GM04504 (cell line): ENCODE measurements at regions not wholly inside any gene's neighbourhood (a gene's known extent, or its start where the extent isn't known, plus 50 kb on each side); places are given as distances from the start of the nearest gene placed in this dataset.
"Not testable (repeated sequence)": the region's sequence is repeated elsewhere in the genome, so short reads cannot be mapped to it uniquely, and the experiment has no call there.

Experiments
- DNase-seq: peaks from one replicate; pipeline ENCODE4 v3.0.0-alpha.2; 2012; ENCODE audit warnings: low read depth

DNA sequence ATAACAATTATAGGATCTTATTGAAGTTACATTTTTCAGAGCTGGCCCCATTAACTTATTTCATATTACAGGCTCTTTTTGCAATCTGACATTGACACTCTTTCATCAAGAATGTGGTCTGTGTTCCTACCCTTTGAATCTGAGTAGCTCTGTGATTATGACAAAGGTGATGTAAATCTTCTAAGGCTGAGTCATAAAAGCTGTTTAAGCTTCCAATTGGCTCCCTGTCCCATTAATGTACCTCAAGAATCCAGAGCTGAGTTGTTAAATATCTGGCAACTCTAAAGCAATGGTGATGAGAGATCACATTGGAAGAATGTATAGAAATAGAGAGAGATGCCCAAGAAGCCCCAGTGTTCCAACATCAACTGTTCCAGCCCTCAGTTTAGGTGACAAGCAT, 178.5 kb upstream of the DEPDC1 start:
- no peak for DNase-seq

DNA sequence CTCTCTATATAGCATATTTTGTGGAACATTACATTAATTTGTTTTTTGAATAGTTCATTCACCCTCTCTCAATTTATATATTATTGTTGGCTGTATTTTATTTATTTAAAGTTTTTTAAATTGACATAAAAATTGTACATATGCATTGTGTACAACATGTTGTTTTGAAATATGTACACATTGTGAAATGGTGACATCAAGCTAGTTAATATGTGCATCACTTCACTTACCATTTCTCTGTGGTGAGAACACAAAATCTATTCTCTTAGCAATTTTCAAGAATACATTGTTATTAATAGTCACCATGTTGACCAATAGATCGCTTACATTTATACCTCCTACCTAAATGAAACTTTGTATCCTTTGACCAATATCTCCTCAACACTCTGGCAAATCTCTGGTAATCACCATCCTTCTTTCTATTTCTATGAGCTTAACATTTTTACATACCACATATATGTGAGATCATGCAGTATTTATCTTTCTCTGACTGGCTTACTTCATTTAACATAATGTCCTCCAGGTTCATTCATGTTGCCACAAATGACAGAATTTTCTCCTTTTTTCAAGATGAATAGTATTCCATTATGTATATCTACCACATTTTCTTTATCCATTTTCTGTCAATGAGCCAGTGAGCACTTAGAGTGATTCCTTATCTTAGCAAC, 180.9 kb upstream of the DEPDC1 start:
- DNase-seq: no peak

DNA sequence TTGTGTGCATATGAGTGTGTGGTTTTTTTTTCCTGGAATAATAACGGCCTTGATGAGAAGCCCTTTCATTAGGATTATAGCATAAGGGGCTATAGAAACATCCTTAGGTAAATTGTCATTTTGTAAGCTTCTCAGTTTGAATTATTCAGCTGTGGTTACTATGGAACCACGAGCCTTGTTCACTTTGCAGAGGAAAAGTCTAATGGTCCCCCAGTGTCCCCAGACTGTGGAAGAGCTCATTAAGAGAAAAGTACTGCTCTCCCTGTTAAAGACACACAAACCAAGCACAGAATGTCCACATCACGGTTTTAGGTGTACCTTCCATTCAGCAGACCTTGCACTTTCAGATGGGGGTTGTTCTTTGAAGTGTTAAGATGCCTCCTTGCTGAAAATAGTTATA, 199.3 kb upstream of the DEPDC1 start:
- no peak for DNase-seq

DNA sequence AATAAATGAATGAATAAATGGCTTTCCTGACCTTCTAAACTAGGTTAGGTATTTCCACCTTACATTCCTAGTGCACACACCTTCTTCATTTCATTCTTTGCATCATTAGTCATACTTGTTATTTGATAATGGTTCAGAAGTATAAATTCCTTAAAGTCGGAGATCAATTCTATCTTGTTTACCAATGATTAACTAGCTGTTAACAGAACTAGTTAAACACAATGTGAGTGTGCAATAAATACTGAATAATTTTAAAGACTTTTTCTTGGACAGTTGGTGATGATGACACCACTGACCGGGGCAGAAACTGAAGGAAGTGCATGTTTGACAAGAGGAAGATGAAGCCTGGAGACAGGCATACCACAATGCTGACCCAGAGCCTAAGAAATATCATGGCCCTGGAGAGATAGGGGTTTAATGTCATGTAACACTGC, 207.1 kb upstream of the DEPDC1 start:
- DNase-seq: no peak

DNA sequence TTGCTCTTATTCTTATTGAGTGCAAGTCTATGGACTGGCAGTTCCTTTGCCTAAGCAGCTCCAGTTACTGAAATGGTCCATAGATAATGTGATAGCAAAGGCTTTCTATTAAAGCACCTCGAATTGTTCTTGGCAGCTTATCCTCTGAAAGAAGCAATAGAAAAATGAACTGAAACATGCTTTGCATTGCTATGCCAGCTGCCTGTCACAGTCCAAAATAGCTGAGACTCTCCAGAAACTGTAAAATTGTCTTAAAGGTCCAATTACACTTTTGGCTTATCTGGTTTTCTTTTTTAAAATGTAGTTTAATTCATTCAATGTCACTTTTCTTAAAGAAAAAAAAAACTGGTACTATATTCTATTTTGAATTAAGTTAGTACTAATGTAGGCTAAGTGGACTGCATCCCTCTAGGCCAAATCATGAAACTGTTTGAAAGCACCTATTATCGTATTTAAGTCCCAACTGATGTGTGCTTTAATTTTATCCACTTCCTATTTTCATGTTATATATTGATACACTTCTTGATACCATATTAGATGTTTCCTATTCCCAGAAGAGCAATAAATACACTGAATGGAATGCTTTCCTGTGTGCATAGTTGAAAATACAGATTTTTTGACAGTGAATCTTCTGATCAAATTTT, 208.0 kb upstream of the DEPDC1 start:
- DNase-seq: no peak

DNA sequence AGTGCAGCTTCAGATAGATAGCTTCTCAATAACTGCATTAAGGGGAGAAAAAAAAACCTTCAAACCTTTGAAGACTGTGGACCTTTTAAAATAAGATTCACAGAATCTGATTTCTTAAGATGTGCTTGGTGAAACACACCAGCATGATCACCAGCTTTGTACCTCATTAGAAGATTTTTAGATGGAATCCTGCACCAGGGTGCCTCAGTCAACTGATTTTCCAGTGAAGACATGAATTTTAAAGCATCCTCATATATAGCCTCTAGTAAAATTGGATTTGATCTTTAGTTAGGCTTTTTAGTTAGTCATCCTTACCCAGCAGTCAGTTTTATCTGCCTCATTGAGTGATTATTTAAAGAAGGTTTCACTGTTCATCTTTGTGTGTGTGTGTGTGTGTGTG, 208.6 kb upstream of the DEPDC1 start:
- no peak for DNase-seq

DNA sequence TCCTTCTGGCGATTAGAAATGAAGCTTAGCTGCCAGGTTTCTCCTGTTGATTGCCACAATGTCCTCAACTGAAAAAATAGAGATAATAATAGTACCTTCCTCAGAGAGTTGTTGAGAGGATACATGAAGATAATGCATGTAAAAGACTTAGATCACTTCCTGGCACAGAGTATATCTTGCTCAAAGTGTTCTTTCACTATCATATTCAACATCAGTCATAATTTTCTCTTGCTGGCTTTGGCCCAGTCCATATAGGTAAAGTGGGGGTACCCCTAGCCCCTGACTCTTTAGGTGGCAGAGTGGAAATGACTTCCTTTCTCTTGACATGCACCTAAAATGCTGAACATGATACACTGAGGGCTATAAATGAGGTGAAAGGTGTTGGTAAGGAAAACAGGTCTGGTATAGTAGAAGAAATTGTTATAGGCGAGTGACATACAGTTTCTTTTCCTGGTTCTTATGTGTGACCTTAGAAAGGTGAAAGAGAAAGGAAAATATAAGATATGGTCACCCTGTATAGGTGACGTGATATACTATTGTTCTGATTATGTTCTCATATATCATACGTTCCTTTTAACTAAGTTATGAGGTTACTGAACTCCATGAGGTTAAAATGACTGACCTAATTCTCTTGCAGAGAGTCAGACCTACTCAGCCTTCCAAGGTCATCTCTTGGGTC, 209.9 kb upstream of the DEPDC1 start:
- DNase-seq: no peak

DNA sequence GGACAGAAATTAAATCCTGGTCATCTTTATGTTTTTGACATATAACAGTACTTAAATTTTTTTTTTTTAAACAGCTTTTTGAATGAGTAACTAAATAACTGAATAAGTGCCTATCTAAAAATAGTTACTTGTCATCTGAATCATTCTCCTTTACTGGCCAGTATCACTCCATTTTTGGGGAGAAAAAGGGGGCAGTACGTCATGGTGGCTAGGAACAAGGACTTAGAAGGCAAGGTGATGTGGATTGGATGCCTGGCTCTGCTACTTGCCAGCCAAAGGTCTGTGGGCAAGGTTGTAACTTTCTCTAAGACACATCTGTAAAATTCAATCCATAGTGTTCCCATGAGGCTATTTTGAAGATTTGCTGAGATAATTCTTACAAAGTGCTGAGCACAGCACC, 220.4 kb upstream of the DEPDC1 start:
- DNase-seq: no peak

DNA sequence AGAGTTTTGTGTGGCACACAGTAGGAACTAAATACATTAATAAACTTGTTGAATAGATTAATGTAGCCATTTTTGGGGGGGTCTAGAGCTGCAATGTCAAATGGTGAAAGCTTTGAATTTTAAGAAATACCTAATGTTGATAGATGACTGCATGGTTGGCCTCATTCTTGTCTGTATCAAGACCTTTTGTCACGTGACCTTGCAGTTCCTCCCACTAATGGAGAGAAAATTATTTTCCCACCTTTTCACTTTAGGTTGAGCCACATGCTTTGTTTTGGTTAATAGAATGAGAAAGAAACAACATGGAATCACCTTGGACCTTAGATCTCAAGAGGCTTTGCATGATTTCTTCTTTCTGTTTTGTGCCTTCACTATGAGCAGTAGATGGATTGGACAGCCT, 223.6 kb upstream of the DEPDC1 start:
- no peak for DNase-seq

DNA sequence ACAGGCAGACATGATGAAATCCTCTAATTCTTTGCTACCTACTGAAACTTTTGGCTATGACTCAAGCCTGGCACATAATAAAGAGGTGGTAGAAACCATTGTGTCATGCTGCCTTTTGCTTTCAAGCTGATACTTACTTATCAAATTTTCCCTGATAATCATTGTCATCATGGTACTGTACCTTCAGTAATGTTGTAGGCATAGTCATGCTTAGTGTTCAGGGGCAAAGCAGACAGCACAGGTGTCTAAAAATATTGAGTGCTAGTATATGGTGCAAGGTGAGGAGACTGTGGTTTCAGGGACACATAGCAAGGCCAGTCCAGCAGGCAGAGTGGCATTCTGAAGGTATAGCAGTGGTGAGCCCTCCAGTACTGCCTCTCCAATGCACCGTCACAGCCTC, 226.9 kb upstream of the DEPDC1 start:
- no peak for DNase-seq

DNA sequence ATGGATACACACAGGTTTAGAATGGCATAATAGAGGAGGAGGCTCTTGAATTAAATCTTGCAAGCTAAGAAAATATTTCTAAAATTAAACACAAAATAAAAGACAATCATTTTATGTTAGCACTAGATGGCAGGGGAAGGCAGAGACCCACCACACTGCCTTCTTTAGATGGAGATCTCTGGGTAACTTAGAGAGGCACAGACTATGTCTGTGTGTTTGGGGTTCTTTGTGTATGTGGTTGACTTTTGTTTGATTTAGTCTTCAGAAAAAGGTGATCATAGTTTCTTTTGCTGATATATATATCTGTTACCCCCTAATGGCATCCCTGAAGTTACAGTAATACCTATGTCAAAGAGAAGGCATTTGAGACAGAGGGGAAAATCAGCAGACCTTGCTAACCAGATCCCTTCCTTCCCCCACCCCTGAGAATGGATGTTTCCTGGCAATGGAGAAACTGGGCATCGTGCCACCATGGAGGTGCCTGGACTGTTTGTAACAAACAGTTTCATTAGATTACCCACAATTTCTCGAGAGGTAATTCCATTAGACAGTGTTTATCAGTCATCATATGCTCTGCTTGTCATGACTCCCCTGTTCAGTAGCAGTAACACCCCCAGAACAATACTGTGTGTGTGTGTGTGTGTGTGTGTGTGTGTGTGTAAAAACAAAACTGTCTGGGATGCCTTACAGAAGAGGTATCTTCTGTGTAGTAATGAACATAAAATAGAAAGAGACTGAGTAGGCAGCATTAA, 228.3 kb upstream of the DEPDC1 start:
- no peak for DNase-seq

DNA sequence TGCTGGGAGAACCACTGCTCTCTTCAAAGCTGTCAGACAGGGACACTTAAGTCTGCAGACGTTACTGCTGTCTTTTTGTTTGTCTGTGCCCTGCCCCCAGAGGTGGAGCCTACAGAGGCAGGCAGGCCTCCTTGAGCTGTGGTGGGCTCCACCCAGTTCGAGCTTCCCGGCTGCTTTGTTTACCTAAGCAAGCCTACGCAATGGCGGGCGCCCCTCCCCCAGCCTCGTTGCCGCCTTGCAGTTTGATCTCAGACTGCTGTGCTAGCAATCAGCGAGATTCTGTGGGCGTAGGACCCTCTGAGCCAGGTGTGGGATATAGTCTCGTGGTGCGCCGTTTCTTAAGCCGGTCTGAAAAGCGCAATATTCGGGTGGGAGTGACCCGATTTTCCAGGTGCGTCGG, 242.6 kb upstream of the DEPDC1 start:
- DNase-seq: not testable (repeated sequence)

DNA sequence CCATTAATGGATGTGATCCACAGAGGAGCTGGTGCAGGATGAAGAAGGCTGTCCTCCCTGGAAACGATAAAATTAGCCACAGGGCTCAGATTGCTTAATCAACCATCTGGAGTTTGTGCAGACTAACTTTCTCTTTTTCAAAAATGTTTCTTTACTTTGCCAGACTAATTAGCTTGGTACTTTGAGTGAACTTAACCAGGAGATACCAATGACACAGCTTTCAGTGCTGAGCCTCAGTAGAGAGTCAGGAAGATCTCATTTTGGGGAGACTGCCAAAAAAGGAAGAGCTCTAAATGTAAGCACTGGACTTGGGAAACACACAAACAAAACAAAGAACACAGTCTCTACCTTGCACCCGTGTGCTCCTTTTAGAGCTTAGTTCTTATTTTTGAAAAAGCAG, 248.1 kb upstream of the DEPDC1 start:
- no peak for DNase-seq

DNA sequence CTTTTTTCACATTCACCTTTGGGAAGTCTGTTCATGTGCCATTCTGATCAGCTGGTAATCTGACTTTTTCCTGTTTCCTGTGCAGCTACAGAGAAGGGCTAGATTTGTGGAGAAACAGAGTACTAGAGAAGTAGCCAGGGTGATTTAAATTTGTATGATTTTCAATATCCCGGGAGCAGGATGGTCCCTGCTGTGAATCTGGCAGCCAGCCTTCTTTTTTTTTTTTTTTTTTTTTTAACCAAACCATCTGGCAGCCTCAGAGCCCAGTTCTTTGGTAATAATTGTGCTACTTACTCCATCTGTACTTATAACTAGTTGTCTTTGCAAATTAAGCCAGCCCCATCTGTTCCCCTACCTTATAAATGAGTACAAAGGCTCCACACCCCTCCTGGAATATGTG, 248.6 kb upstream of the DEPDC1 start:
- DNase-seq: no peak

DNA sequence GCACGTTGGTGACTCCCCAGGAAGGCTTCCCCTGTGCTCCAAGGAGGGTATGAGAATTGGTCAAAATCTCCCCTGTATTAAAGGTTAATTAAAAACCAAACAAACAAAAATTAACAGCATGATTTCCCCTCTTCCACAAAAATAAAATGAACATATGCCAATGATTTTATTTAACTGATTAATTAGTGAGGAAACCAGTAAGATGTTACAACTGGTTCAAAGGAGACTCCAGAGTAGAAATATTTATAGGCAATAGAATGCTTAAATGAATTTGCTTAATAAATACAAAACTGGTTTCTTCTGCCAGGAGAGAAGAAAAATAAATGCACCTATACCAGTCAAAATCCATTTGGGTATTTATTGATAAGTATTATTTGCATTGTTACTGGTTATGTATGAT, 249.5 kb upstream of the DEPDC1 start:
- no peak for DNase-seq

DNA sequence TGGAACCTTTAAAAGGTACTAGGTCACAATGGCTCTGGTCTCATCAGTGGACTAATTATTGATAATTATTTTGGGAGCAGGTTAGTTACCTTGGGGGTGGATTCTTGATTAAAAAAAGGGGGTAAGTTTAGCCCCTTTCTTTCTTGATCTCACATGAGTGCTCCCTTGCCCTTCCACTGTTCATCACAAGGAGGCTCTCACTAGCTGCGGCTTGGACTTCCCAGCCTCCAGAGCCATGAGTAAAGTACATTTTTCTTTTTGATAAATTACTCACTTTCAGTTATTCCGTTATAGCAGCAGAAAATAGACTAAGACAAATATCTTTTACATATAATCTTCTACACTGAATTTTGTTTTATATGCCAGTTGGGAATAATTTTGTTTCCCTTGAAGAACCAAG, 254.8 kb upstream of the DEPDC1 start:
- DNase-seq: no peak

DNA sequence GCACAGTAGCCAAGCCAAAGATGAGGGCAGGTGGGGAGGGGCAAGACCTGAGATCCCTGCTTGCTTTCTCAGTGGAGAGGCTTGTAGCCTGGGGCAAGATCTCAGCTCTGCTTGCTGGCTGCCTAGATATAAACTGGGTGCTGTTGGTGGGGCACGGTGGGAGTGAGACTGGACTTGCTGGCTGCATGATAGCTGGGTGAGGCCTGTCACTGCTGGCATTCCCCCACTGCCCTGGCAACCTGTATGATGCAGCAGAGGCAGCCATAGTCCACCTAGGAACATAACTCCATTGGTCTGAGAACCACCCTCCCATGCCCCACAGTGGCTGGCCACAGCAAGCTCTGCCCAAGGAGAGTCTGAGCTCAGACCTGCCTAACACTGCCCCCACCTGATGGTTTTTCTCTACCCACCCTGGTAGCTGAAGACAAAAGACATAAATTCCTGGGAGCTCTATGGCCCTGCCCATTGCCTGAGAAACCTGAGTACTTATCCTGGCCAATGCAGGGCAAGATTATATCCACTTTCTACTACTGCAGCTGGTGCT, 261.9 kb upstream of the DEPDC1 start:
- DNase-seq: no peak

DNA sequence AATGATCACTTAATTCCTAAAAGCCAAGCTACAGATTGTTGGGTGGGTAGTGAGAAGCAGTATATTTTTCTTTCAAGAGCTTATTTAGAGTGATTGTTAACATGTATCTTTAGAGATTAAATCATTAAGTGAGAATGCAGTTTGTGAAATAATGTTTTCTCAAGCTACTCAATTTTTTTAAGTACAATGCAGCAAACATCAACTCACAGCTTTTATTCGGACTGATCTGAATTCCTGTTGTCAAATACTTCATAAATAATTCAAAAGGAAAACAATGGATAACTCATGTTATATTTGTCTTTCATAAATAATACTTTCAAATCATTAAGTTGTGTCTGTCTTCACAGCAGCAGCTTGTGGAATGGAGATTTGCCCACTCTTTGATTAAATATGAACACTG, 271.1 kb upstream of the DEPDC1 start:
- DNase-seq: no peak

DNA sequence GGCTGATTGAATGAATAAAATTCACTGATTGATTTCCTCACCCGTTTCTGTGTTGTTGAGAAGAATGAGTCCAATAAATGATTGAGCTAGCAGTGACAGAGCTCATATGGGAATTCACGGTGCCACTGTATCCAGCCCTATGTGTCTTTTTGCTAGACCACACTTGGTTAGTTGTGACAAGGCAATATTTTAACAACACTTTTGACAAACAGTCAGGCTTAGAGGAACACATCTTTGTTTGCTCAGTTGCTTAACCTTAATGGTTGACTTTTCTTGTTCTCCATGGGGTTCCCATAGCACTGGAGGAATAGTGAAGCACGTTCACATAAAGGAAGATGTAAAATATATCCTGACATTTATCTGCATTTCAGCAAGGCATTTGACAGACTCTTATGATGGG, 273.9 kb upstream of the DEPDC1 start:
- DNase-seq: no peak

DNA sequence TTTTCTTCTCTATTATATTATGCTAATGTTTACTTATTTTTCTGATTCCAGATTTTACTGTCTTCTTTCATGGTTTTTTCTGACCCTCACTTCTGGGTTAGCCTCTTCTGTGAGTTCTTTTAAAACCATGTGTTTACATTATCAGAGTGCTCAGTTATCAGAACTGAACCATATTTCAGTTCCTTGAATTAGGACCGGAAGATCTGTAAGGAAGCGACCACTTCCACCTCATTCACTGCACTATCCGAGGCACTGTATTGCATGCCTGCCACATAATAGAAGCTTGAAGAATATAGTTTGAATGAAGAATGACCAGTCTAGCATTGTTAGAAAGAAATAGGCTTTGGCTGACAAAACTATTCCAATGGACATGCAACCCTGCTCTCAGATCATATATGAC, 281.0 kb upstream of the DEPDC1 start:
- no peak for DNase-seq

DNA sequence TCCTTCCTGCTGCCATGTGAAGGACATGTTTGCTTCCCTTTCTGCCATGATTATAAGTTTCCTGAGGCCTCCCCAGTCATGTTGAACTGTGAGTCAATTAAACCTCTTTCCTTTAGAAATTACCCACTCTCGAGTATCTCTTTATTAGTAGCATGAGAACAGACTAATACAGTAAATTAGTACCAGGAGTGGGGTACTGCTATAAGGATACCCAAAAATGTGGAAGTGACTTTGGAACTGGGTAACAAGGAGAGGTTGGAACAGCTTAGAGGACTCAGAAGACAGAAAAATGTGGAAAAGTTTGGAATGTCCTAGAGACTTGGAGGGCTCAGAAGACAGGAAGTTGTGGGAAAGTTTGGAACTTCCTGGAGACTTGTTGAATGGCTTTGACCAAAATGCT, 283.0 kb upstream of the DEPDC1 start:
- DNase-seq: not testable (repeated sequence)

DNA sequence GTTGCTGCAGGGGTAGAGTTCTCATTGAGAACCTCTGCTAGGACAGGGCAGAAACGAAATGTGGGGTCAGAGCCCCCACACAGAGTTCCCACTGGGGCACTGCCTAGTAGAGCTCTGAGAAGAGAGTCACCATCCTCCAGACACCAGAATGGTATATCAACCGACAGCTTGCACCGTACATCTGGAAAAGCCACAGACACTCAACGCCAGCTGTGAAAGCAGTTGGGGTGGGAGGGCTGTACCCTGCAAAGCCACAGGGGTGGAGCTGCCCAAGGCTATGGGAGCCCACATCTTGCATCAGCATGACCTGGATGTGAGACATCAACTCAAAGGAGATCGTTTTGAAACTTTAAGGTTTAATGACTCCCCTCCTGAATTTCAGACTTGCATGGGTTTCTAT, 284.0 kb upstream of the DEPDC1 start:
- no peak for DNase-seq

DNA sequence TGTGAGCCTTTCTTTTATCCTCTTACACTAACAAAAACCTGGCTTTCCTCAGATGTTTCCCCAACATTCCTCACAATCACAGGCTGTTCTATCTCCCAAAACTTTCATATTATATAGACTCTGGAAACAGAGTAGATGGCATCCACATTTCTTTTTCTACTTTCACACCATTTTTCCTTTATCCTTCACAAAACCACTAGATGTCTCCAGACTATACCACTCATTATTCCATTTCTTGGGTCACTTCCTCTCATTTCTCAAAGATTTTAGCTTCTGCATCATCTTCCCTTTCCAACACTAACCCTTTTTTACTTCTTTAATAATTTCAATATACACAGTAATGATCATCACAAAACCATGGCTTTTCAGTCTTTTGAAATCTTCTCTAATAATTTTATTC, 286.0 kb upstream of the DEPDC1 start:
- no peak for DNase-seq
